NOMO-1 treated with dmso at 0.1 percent for 144 hours (cell line): ENCODE measurements at regions not wholly inside any gene's neighbourhood (a gene's known extent, or its start where the extent isn't known, plus 50 kb on each side); places are given as distances from the start of the nearest gene placed in this dataset.
"Not testable (repeated sequence)": the region's sequence is repeated elsewhere in the genome, so short reads cannot be mapped to it uniquely, and the experiment has no call there.

ENCODE experiments used
- DNase-seq: peaks from one replicate; lab custom pipeline; 2025; ENCODE audit not compliant: unreplicated experiment; lab: John Stamatoyannopoulos, UW

GRCh38 chr1:99062192-99062591 lies 57.5 kb upstream of the PLPPR5 start:
- no peak for DNase-seq

- no peak for DNase-seq
Observed at GRCh38 chr1:99069146-99069545, 64.5 kb upstream of the PLPPR5 start.

GRCh38 chr1:99078529-99078928 lies 73.9 kb upstream of the PLPPR5 start:
- not testable (repeated sequence) for DNase-seq

GRCh38 chr1:99082366-99082765 lies 77.7 kb upstream of the PLPPR5 start:
- no peak for DNase-seq

GRCh38 chr1:99083338-99083737 lies 78.7 kb upstream of the PLPPR5 start:
- no peak for DNase-seq

- no peak for DNase-seq
Observed at GRCh38 chr1:99084562-99084961, 79.9 kb upstream of the PLPPR5 start.

- no peak for DNase-seq
Observed at GRCh38 chr1:99086057-99086456, 81.4 kb upstream of the PLPPR5 start.

GRCh38 chr1:99098589-99098988 lies 93.9 kb upstream of the PLPPR5 start:
- no peak for DNase-seq

- no peak for DNase-seq
Observed at GRCh38 chr1:99106274-99106673, 101.6 kb upstream of the PLPPR5 start.

- DNase-seq = no peak
Observed at GRCh38 chr1:99107680-99108079, 103.0 kb upstream of the PLPPR5 start.

GRCh38 chr1:99110140-99111041 lies 105.7 kb upstream of the PLPPR5 start:
- DNase-seq = no peak

- no peak for DNase-seq
Observed at GRCh38 chr1:99115231-99115630, 110.6 kb upstream of the PLPPR5 start.

GRCh38 chr1:99119188-99119587 lies 114.5 kb upstream of the PLPPR5 start:
- DNase-seq = no peak

GRCh38 chr1:99122039-99122438 lies 117.4 kb upstream of the PLPPR5 start:
- DNase-seq = no peak

GRCh38 chr1:99123936-99124335 lies 119.3 kb upstream of the PLPPR5 start:
- no peak for DNase-seq

- no peak for DNase-seq
Observed at GRCh38 chr1:99131546-99131945, 126.9 kb upstream of the PLPPR5 start.

GRCh38 chr1:99133756-99134500 lies 129.3 kb upstream of the PLPPR5 start:
- no peak for DNase-seq

- no peak for DNase-seq
Observed at GRCh38 chr1:99137554-99138206, 126.6 kb upstream of the PLPPR4 start.

GRCh38 chr1:99139876-99140275 lies 124.4 kb upstream of the PLPPR4 start:
- no peak for DNase-seq

- DNase-seq = no peak
Observed at GRCh38 chr1:99146129-99146848, 118.0 kb upstream of the PLPPR4 start.

- no peak for DNase-seq
Observed at GRCh38 chr1:99149952-99150351, 114.3 kb upstream of the PLPPR4 start.
